Hepatocyte (in vitro differentiated cells): ENCODE measurements at regions not wholly inside any gene's neighbourhood (a gene's known extent, or its start where the extent isn't known, plus 50 kb on each side); places are given as distances from the start of the nearest gene placed in this dataset.

ENCODE experiments used
- EZH2 ChIP-seq: fragments of 200-600 bp; sonication (generic); IDR thresholded peaks from 2 replicates; pipeline ENCODE4 v1.6.1; 2016; ENCODE audit warnings: antibody characterized with exemption, mild to moderate bottlenecking, borderline replicate concordance
- TF ChIP-seq, protein P1 (sequence below): fragments of 200-600 bp; sonication (generic); IDR thresholded peaks from 2 replicates; pipeline ENCODE4 v1.5.1; 2016; ENCODE audit warnings: antibody characterized with exemption, mild to moderate bottlenecking; ENCODE audit not compliant: poor library complexity

DNA sequence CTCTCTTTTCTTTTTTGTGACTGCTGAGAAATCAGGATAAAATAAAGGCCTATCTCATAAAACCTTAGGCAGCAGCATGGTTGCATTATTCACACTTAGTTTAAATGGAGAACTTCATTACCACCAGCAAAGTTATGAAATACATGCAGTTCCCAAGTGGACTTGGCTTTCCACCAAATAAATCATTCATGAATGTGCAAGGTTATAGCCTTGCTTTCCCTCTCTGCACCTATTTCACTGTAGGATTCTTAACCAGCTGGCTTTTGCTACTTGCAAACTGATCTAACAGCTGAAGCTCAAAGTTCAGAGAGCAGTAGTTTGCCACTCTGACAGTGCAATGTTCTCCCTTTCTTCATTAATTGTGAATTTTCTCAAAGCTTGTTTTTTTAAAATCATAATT, 140.1 kb upstream of the SMIM31 start:
- TF ChIP-seq, protein P1, sequence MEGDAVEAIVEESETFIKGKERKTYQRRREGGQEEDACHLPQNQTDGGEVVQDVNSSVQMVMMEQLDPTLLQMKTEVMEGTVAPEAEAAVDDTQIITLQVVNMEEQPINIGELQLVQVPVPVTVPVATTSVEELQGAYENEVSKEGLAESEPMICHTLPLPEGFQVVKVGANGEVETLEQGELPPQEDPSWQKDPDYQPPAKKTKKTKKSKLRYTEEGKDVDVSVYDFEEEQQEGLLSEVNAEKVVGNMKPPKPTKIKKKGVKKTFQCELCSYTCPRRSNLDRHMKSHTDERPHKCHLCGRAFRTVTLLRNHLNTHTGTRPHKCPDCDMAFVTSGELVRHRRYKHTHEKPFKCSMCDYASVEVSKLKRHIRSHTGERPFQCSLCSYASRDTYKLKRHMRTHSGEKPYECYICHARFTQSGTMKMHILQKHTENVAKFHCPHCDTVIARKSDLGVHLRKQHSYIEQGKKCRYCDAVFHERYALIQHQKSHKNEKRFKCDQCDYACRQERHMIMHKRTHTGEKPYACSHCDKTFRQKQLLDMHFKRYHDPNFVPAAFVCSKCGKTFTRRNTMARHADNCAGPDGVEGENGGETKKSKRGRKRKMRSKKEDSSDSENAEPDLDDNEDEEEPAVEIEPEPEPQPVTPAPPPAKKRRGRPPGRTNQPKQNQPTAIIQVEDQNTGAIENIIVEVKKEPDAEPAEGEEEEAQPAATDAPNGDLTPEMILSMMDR: no peak
- TF ChIP-seq EZH2: no peak
